ENCODE measurements at regions not wholly inside any gene's neighbourhood (a gene's known extent, or its start where the extent isn't known, plus 50 kb on each side); places are given as distances from the start of the nearest gene placed in this dataset.
"Not testable (repeated sequence)": the region's sequence is repeated elsewhere in the genome, so short reads cannot be mapped to it uniquely, and the experiment has no call there.

DNA sequence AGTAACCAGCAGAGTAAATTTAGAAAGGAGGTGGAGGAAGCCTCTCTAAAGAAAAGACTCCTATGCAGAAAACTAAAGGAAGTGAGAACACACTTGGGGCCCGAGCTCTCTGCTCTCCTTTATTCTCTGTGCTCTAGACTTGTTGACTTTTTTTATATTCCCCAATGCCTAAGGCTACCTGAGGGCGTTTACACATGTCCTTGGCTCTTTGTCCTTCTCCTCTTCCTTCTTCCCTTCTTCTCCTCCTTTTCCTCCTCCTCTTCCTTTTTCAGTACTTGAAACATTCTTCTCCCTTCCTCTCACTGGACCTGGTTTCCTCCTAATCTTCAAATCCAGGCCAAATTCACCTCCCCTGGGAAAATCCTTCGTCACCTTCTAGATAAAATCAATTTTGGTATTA is 256.4 kb upstream of the TRPC7 start:
- no peak for DNase-seq (ENCODE audit: low read depth)

DNA sequence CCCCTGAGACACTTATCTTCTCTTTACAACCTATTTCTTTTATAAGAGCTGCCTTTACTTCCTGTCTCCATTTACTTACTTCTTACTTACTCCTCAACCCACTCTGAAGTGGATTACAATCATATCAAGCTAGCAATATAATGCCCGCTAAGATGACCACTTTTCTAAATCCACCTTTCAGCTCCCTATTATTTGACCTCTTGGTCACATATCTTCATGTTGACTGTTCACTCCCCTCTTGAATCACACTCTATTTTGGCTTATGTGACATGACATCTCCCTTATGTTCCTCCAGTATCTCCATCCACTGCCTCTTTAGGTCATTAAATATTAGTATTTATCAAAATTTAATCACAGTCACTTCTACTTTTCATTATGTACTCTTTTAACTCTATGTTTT is 255.3 kb upstream of the TRPC7 start:
- no peak for DNase-seq (ENCODE audit: low read depth)

GRCh38 chr5:136620016-136620419 is 254.7 kb upstream of the TRPC7 start:
- DNase-seq (ENCODE audit: low read depth), result no peak

DNA sequence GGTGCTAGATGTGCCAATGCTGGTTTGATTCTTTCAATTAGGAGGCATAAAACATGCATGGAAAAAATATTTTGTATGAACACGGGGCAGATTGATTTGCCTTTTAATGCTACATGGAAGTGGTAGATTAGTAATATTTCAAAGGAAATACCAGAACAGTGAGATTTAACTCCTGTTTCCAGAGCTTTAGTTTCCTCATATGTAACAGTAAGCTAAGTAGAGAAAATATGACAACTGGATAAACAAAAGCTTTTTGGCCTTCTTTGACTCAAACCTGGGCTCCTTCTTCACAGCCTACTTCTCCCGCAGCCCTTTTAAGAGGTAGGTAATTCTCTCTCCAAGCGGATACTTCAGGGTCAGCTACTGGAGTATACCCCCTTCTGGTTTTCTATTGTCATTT is 254.2 kb upstream of the TRPC7 start:
- no peak for DNase-seq (ENCODE audit: low read depth)

DNA sequence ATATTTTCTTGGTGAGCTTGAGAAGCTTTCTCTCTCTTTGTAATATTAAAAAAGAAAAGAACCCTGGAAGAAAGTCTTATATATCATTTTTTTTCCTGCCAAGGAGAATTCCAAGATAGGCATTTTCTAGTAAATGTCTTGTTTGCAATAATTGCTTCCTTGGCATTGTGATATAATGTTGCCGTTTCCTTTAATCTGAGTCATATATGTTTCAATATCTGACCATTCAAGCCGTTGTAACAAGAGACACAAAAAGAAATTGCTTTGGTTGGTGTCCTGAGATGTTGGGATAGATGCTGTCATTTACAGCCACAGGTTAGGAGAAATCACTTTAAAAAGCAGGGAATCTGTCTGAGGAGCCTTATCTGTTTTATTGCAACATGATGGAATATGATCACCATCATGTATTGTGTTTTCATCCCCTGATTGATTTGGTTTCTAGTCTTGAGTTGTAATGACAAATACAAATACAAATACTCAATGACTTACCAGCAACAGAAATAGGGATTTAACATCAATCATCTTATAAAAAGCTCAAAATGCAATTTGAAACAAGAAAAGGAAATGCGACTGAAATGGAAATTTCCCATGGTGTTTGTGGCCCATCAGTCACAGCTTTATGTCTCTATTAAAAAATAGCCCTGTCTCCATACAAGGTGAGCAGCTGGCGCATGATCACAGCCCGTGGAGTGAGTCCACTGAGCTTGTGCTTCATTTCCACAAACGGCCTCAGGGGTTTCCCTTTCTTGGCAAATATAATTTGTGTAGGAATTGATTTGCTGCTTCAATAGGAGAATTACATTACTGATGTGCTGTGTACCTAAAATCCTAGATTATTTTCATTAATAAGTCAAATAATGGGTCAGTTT is 250.1 kb upstream of the TRPC7 start:
- no peak for DNase-seq (ENCODE audit: low read depth)

- no peak for DNase-seq (ENCODE audit: low read depth)
These were observed 247.9 kb upstream of the TRPC7 start for GRCh38 chr5:136613230-136613629.

DNA sequence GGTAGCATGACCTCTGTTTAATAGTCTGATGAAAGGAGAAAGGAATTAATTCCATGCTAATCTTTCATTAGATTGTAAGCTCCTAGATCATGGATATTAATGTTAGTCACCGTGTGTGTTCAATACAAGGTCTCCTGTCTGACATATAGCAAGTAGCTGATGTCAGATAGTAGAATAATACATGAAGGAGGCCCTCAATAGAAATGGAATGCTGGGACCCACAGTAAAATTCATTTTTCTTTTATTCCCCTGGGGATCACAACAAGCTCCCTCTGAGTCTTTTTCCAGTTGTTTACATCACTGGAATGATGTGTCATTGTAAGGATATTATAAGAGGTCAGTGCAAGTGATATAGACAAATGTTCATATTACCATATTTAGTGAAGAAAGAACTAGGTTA is 240.3 kb upstream of the TRPC7 start:
- no peak for DNase-seq (ENCODE audit: low read depth)

GRCh38 chr5:136600306-136600705 is 235.0 kb upstream of the TRPC7 start:
- DNase-seq (ENCODE audit: low read depth), result no peak

GRCh38 chr5:136598802-136599404 is 233.6 kb upstream of the TRPC7 start:
- DNase-seq (ENCODE audit: low read depth), result no peak

DNA sequence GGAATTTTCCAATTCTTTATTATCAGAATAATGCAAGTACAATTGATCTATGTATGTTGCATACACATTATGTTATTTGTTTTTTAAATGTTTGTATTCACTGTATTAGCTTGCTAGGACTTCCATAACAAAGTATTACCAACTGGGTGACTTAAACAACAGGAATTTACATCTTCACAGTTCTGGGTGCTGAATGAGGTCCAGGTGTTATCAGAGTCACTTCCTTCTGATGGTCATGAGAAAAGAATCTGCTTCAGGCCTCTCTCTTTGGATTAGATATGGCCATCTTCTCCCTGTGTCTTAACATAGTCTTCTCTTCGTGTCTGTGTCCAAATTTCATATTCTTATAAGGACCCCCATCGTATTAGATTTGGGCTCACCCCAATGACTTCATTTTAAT is 229.1 kb upstream of the TRPC7 start:
- DNase-seq (ENCODE audit: low read depth), result no peak

GRCh38 chr5:136590581-136590980 is 225.2 kb upstream of the TRPC7 start:
- DNase-seq (ENCODE audit: low read depth), result no peak

DNA sequence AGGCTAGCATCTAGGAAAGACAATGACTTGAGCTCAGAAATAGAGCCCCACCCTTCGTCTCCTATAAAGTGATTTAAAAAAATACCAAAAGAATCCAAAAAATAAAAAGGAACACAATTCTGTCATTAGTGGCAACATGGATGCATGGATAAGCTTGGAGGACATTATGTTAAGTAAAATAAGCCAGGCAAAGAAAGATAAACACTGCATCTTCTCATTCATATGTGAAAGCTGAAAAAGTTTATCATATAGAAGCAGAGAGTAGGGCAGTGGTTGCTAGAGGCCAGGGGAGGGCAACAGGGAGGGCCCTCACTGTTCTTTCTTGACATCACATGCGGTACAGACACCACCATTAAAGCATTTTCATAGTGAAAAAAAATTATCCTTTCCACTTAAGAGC is 220.9 kb upstream of the TRPC7 start:
- DNase-seq (ENCODE audit: low read depth), result no peak

DNA sequence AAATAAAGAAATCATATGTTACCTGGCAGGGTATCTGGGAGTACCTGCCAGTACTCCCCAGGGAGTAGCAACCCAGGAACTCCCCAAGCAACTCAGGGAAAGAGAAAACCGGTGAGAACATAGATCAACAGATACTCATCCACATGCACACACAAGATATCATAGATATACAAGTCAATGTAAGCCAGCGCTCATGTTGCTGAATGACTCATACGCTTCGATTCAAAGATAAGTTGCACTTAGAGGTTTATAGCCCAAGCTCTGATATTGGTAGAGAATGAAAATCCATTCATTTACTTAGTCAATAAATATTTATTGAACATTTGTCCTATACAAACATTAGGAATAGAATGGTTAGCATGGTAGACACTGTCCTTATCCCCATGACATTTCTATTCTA is 219.1 kb upstream of the TRPC7 start:
- DNase-seq (ENCODE audit: low read depth), result no peak

GRCh38 chr5:136579238-136579637 is 213.9 kb upstream of the TRPC7 start:
- no peak for DNase-seq (ENCODE audit: low read depth)

DNA sequence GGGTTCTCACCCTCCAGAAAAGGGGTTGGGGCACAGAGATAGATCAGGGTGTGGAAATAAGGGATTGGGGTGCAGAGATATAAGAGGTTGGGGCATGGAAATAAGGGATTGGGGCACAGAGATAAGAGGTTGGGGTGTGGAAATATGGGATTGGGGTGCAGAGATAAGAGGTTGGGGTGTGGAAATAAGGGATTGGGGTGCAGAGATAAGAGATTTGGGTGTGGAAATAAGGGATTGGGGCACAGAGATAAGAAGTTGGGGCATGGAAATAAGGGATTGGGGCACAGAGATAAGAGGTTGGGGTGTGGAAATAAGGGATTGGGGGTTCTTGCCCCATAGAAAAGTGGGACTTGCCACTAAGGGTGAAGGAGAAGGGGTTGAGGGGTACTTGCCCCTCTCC is 204.5 kb upstream of the TRPC7 start:
- DNase-seq (ENCODE audit: low read depth), result not testable (repeated sequence)

GRCh38 chr5:136565457-136565856 is 200.1 kb upstream of the TRPC7 start:
- not testable (repeated sequence) for DNase-seq (ENCODE audit: low read depth)

DNA sequence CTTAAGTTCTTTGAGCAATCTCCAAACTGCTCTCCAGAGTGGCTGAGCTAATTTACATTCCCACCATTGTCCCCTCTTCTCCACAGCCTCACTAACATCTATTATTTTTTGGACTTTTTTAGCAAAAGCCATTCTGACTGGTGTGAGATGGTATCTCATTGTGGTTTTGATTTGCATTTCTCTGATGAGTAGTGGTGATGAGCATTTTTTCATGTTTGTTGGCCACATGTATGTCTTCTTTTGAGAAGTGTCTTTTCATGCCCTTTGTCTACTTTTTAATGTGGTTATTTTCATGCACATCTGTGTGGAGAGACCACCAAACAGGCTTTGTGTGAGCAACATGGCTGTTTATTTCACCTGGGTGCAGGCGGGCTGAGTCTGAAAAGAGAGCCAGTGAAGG is 199.7 kb upstream of the TRPC7 start:
- not testable (repeated sequence) for DNase-seq (ENCODE audit: low read depth)

- not testable (repeated sequence) for DNase-seq (ENCODE audit: low read depth)
These were observed 199.1 kb upstream of the TRPC7 start for GRCh38 chr5:136564431-136564830.

DNA sequence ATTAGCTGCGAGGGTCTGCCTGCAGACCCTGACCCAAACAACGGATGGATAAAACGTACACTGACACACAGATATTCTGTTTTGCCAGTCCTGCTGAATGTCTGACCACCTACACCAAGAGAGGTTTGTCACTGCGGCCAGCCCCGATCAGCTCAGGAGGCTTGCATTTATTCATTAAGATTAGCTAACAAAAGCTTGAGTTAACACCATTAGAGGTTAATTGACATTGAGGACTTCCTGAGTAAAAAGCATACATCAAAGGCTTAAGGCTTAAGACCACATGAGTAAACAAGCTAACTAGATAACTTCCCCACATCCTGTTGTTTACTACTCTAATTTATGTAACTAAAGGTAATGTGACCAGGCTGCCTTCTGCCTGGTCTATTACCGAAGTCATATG is 198.1 kb upstream of the TRPC7 start:
- DNase-seq (ENCODE audit: low read depth), result no peak

DNA sequence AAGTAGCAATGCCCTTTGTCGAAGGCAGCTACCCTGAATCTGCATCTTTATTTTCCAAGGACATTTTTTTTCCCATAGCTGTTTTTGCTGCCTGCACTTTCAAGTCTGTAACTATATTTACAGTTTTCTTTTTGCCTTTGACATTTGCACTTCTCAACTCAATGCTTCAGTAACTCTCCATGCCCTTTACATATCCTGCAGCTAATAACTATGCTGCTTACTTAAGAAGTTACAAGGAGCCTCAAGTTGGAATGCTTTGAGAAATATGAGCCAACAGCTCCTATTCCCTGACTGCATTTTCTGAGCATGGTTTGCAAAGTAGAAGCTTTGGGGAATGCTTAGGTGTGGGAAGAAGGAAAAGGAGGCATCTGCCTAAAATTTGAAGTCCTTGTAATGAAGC is 194.8 kb upstream of the TRPC7 start:
- DNase-seq (ENCODE audit: low read depth), result no peak

- DNase-seq (ENCODE audit: low read depth), result no peak
These were observed 194.3 kb upstream of the TRPC7 start for GRCh38 chr5:136559651-136560050.

- DNase-seq (ENCODE audit: low read depth), result not testable (repeated sequence)
These were observed 181.8 kb upstream of the TRPC7 start for GRCh38 chr5:136547096-136547495.

DNA sequence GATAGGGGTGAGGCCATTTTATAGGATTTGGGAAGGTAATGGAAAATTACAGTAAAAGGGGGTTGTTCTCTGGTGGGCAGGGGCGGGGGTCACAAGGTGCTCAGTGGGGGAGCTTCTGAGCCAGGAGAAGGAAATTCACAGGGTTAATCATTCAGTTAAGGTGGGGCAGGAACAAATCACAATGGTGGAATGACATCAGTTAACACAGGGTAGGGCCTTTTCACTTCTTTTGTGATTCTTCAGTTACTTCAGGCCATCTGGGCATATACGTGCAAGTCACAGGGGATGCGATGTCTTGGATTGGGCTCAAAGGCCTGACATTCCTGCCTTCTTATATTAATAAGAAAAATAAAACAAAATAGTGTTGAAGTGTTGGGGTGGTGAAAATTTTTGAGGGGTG is 181.1 kb upstream of the TRPC7 start:
- not testable (repeated sequence) for DNase-seq (ENCODE audit: low read depth)

- not testable (repeated sequence) for DNase-seq (ENCODE audit: low read depth)
These were observed 179.7 kb upstream of the TRPC7 start for GRCh38 chr5:136545031-136545430.
